Renal cortex interstitium (tissue), 11 donors: ENCODE measurements at regions not wholly inside any gene's neighbourhood (a gene's known extent, or its start where the extent isn't known, plus 50 kb on each side); places are given as distances from the start of the nearest gene placed in this dataset.
A peak's percentile ranks its signal among the peaks of the same experiment; 100 is the strongest.

ENCODE experiments used
- DNase-seq, 11 donors: peaks; one replicate each; pipeline ENCODE4 v3.0.0-alpha.2; 2013; ENCODE audit warnings: low read depth in 9 of 11, low spot score in 4 of 11; ENCODE audit errors: extremely low read depth in 1 of 11

GRCh38 chr2:14340703-14341102 is 291.8 kb upstream of the LRATD1 start:
- DNase-seq: no peak

GRCh38 chr2:14342313-14342712 is 290.2 kb upstream of the LRATD1 start:
- DNase-seq: no peak

- DNase-seq: no peak
Measured at GRCh38 chr2:14344355-14344754, 288.2 kb upstream of the LRATD1 start.

GRCh38 chr2:14348247-14348646 is 284.3 kb upstream of the LRATD1 start:
- no peak for DNase-seq

- DNase-seq: no peak
Measured at GRCh38 chr2:14350856-14351255, 281.7 kb upstream of the LRATD1 start.

- DNase-seq: no peak
Measured at GRCh38 chr2:14352067-14352466, 280.4 kb upstream of the LRATD1 start.

- no peak for DNase-seq
Measured at GRCh38 chr2:14354231-14354630, 278.3 kb upstream of the LRATD1 start.

- no peak for DNase-seq
Measured at GRCh38 chr2:14355102-14355501, 277.4 kb upstream of the LRATD1 start.

- DNase-seq: no peak
Measured at GRCh38 chr2:14358339-14358738, 274.2 kb upstream of the LRATD1 start.

- DNase-seq: no peak
Measured at GRCh38 chr2:14358774-14359173, 273.7 kb upstream of the LRATD1 start.

- no peak for DNase-seq
Measured at GRCh38 chr2:14363137-14363536, 269.4 kb upstream of the LRATD1 start.

- DNase-seq: no peak
Measured at GRCh38 chr2:14363976-14364375, 268.5 kb upstream of the LRATD1 start.

- no peak for DNase-seq
Measured at GRCh38 chr2:14364471-14364870, 268.0 kb upstream of the LRATD1 start.

GRCh38 chr2:14385043-14385442 is 247.5 kb upstream of the LRATD1 start:
- DNase-seq: peak in 1 of 11 donors; percentile 11

- no peak for DNase-seq
Measured at GRCh38 chr2:14387332-14387731, 245.2 kb upstream of the LRATD1 start.

- no peak for DNase-seq
Measured at GRCh38 chr2:14388724-14389123, 243.8 kb upstream of the LRATD1 start.

- DNase-seq: no peak
Measured at GRCh38 chr2:14396533-14397083, 235.9 kb upstream of the LRATD1 start.

- DNase-seq: no peak
Measured at GRCh38 chr2:14398641-14399040, 233.9 kb upstream of the LRATD1 start.

- peak; percentile 41 to 87 (median 78) for DNase-seq
Measured at GRCh38 chr2:14401873-14402272, 230.6 kb upstream of the LRATD1 start.

GRCh38 chr2:14408695-14409094 is 223.8 kb upstream of the LRATD1 start:
- DNase-seq: no peak

- no peak for DNase-seq
Measured at GRCh38 chr2:14417551-14417950, 215.0 kb upstream of the LRATD1 start.

GRCh38 chr2:14418115-14418514 is 214.4 kb upstream of the LRATD1 start:
- no peak for DNase-seq
